ENCODE measurements at regions not wholly inside any gene's neighbourhood (a gene's known extent, or its start where the extent isn't known, plus 50 kb on each side); places are given as distances from the start of the nearest gene placed in this dataset.
"Not testable (repeated sequence)": the region's sequence is repeated elsewhere in the genome, so short reads cannot be mapped to it uniquely, and the experiment has no call there.

GRCh38 chr1:29409616-29410015 lies 173.3 kb downstream of the PTPRU start:
- no peak overlapping the region for H3K4me3 ChIP-seq (ENCODE audit: low read depth, low read length)
- TF ChIP-seq CTCF (IDR thresholded peaks at IDR 0.05; ENCODE audit: low read depth, low read length, missing control alignments) = no peak
- DNase-seq (ENCODE audit: low read depth) = no peak
- in situ Hi-C loops (cut with HindIII; ENCODE audit: low sequenced_read_pairs) = no loop called here

GRCh38 chr1:29408831-29409605 lies 172.7 kb downstream of the PTPRU start:
- DNase-seq (ENCODE audit: low read depth) = no peak
- in situ Hi-C loops (cut with HindIII; ENCODE audit: low sequenced_read_pairs) = no loop called here
- no peak overlapping the region for H3K4me3 ChIP-seq (ENCODE audit: low read depth, low read length)
- TF ChIP-seq CTCF (IDR thresholded peaks at IDR 0.05; ENCODE audit: low read depth, low read length, missing control alignments) = no peak

GRCh38 chr1:29406814-29407213 lies 170.5 kb downstream of the PTPRU start:
- in situ Hi-C loops (cut with HindIII; ENCODE audit: low sequenced_read_pairs) = no loop called here
- DNase-seq (ENCODE audit: low read depth) = no peak
- no peak for TF ChIP-seq CTCF (IDR thresholded peaks at IDR 0.05; ENCODE audit: low read depth, low read length, missing control alignments)

GRCh38 chr1:29400203-29400602 lies 163.9 kb downstream of the PTPRU start:
- in situ Hi-C loops (cut with HindIII; ENCODE audit: low sequenced_read_pairs); H3K4me3 ChIP-seq (ENCODE audit: low read depth, low read length); DNase-seq (ENCODE audit: low read depth): not testable (repeated sequence)

More at GRCh38 chr1:29406814-29407213, 170.5 kb downstream of the PTPRU start:
- H3K4me3 ChIP-seq (ENCODE audit: low read depth, low read length) = no peak overlapping the region

- DNase-seq (ENCODE audit: low read depth) = no peak
- in situ Hi-C loops (cut with HindIII; ENCODE audit: low sequenced_read_pairs) = loop anchor here (25.0 kb wide), 1 partner anchor 162 kb away; the partner anchor contains the start of genes MECR and PTPRU
- H3K4me3 ChIP-seq (ENCODE audit: low read depth, low read length) = no peak overlapping the region
- no peak for TF ChIP-seq CTCF (IDR thresholded peaks at IDR 0.05; ENCODE audit: low read depth, low read length, missing control alignments)
Observed at GRCh38 chr1:29399465-29399864, 163.1 kb downstream of the PTPRU start.

- in situ Hi-C loops (cut with HindIII; ENCODE audit: low sequenced_read_pairs) = loop anchor here (25.0 kb wide), 1 partner anchor 161 kb away; the partner anchor contains the start of genes MECR and PTPRU
- H3K4me3 ChIP-seq (ENCODE audit: low read depth, low read length) = no peak overlapping the region
- DNase-seq (ENCODE audit: low read depth) = no peak
- TF ChIP-seq CTCF (IDR thresholded peaks at IDR 0.05; ENCODE audit: low read depth, low read length, missing control alignments) = no peak
Observed at GRCh38 chr1:29398431-29398830, 162.1 kb downstream of the PTPRU start.

- TF ChIP-seq CTCF (IDR thresholded peaks at IDR 0.05; ENCODE audit: low read depth, low read length, missing control alignments) = no peak
- H3K4me3 ChIP-seq (ENCODE audit: low read depth, low read length) = no peak overlapping the region
- DNase-seq (ENCODE audit: low read depth) = no peak
- in situ Hi-C loops (cut with HindIII; ENCODE audit: low sequenced_read_pairs) = loop anchor here (25.0 kb wide), 1 partner anchor 161 kb away; the partner anchor contains the start of genes MECR and PTPRU
Observed at GRCh38 chr1:29397981-29398380, 161.7 kb downstream of the PTPRU start.
